DOHH2 (cell line): ENCODE measurements at regions not wholly inside any gene's neighbourhood (a gene's known extent, or its start where the extent isn't known, plus 50 kb on each side); places are given as distances from the start of the nearest gene placed in this dataset.

ENCODE experiments used
- EZH2phosphoT487 ChIP-seq: fragments of 200-600 bp; sonication (generic); IDR thresholded peaks from 2 replicates; pipeline ENCODE4 v1.6.1; 2017; ENCODE audit warnings: borderline replicate concordance, mild to moderate bottlenecking, antibody characterized with exemption, low read length, moderate library complexity, mixed read lengths
- TF ChIP-seq, protein P1 (sequence below): fragments of 200-600 bp; sonication (generic); IDR thresholded peaks from one replicate; pipeline ENCODE4 v1.5.1; 2014; ENCODE audit warnings: antibody characterized with exemption, mild to moderate bottlenecking, low read depth, low read length; ENCODE audit not compliant: poor library complexity, severe bottlenecking

DNA sequence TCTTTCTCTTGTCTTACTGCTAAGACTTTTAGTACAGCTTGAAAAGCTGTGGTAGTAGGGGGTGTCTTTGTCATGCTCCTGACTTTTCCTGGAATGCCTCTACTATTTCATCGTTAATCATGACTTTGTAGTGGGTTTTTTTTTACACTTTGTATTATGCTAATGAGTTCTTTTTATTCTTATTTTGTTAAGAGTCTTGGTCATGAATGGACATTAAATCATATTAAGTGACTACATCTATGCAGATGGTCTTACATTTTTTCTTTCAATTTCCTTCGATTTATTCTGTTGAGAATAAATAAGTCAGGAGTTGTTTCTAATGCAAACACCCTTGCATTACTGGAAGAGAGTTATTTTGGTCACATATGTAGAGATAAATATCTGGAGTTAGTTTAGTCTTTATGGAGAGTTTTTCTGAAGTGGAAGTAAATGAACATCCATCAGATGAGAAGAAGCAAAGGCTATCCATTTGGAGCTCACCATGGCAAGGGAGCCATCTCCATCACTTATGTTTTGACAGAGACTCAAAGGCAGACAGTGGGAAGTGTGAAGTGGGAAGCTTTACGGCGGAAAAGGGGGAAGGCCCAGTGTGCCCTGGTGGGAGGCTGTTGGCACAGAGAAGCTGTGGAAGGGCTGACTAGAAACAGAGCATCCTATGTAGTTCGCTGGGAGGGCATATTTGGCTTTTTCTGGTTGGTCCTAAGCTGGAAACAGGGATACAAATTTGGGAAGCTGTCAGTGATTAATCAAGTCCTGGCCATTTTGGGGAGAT lies 73.1 kb upstream of the PRR23E start:
- TF ChIP-seq, protein P1, sequence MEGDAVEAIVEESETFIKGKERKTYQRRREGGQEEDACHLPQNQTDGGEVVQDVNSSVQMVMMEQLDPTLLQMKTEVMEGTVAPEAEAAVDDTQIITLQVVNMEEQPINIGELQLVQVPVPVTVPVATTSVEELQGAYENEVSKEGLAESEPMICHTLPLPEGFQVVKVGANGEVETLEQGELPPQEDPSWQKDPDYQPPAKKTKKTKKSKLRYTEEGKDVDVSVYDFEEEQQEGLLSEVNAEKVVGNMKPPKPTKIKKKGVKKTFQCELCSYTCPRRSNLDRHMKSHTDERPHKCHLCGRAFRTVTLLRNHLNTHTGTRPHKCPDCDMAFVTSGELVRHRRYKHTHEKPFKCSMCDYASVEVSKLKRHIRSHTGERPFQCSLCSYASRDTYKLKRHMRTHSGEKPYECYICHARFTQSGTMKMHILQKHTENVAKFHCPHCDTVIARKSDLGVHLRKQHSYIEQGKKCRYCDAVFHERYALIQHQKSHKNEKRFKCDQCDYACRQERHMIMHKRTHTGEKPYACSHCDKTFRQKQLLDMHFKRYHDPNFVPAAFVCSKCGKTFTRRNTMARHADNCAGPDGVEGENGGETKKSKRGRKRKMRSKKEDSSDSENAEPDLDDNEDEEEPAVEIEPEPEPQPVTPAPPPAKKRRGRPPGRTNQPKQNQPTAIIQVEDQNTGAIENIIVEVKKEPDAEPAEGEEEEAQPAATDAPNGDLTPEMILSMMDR: no peak
- TF ChIP-seq EZH2phosphoT487: no peak
